Fibroblast of lung (primary cell): ENCODE measurements at regions not wholly inside any gene's neighbourhood (a gene's known extent, or its start where the extent isn't known, plus 50 kb on each side); places are given as distances from the start of the nearest gene placed in this dataset.

Source experiments
- DNase-seq, 2 donors: peaks; one replicate each; pipeline versions ENCODE4 v3.0.0 to v3.0.0-alpha.2; 2010; ENCODE audit warnings: low read depth in 2 of 2
- H2AFZ ChIP-seq: 2 replicates; pipeline ENCODE4 v1.5.1; 2012; ENCODE audit warnings: low read length, control low read depth, inconsistent platforms
- H3K27ac ChIP-seq: 2 replicates; pipeline ENCODE4 v1.5.1; 2011; ENCODE audit warnings: low read length, control low read depth; ENCODE audit not compliant: insufficient read depth
- H3K27me3 ChIP-seq: 2 replicates; pipeline ENCODE4 v1.5.1; 2011; ENCODE audit warnings: mild to moderate bottlenecking, low read length; ENCODE audit not compliant: control insufficient read depth, insufficient read depth
- H3K36me3 ChIP-seq: 2 replicates; pipeline ENCODE4 v1.5.1; 2011; ENCODE audit warnings: low read length; ENCODE audit not compliant: control insufficient read depth, insufficient read depth
- H3K4me1 ChIP-seq: 2 replicates; pipeline ENCODE4 v1.5.1; 2011; ENCODE audit warnings: low read length; ENCODE audit not compliant: control insufficient read depth, insufficient read depth; ENCODE audit errors: extremely low read depth
- H3K4me2 ChIP-seq: 2 replicates; pipeline ENCODE4 v1.5.1; 2011; ENCODE audit warnings: low read length, control low read depth; ENCODE audit not compliant: insufficient read depth; ENCODE audit errors: extremely low read depth
- H3K4me3 ChIP-seq, 4 experiments: fragments of 200-600 bp in 1 of 4; sonication (generic) in 1 of 4; replicated peaks in 1 of 4; 2 replicates each; pipeline ENCODE4 v1.5.1; 2011 to 2016; ENCODE audit warnings: low read length in 4 of 4, low read depth in 3 of 4, mild to moderate bottlenecking in 3 of 4, control low read depth in 2 of 4, inconsistent platforms in 1 of 4, mixed read lengths in 1 of 4; ENCODE audit not compliant: insufficient read depth in 1 of 4; ENCODE audit errors: control extremely low read depth in 1 of 4
- H3K79me2 ChIP-seq: 2 replicates; pipeline ENCODE4 v1.5.1; 2012; ENCODE audit warnings: mild to moderate bottlenecking, low read length, inconsistent platforms; ENCODE audit not compliant: control insufficient read depth, insufficient read depth
- H3K9ac ChIP-seq: 2 replicates; pipeline ENCODE4 v1.5.1; 2011; ENCODE audit warnings: mild to moderate bottlenecking, low read length, control low read depth; ENCODE audit not compliant: insufficient read depth
- H3K9me3 ChIP-seq: 2 replicates; pipeline ENCODE4 v1.5.1; 2012; ENCODE audit warnings: low read depth, low read length; ENCODE audit not compliant: control insufficient read depth, insufficient read depth
- H4K20me1 ChIP-seq: 2 replicates; pipeline ENCODE4 v1.5.1; 2011; ENCODE audit warnings: low read length; ENCODE audit not compliant: control insufficient read depth, insufficient read depth; ENCODE audit errors: extremely low read depth
- CTCF ChIP-seq, 2 donors: IDR thresholded peaks in 1 of 2; conservative IDR thresholded peaks in 1 of 2; 1 replicate in 1 of 2; 2 replicates in 1 of 2; pipeline ENCODE4 v1.5.1; 2011 to 2012; ENCODE audit warnings: low read length in 2 of 2, control low read depth in 1 of 2, inconsistent platforms in 1 of 2, low read depth in 1 of 2, mild to moderate bottlenecking in 1 of 2
- EZH2 ChIP-seq: IDR thresholded peaks from 2 replicates; pipeline ENCODE4 v1.5.1; 2012; ENCODE audit warnings: low read length, control low read depth, mild to moderate bottlenecking; ENCODE audit errors: missing control alignments

GRCh38 chr20:39452583-39453340 lies 490.6 kb downstream of the DHX35 start:
- Histone ChIP-seq H2AFZ (no peak overlapping the region), H4K20me1 (no peaks in the 10 kb centered on the region), H3K9ac (no peak overlapping the region), H3K4me2 (no peak overlapping the region), H3K4me1 (no peaks in the 10 kb centered on the region), H3K79me2 (no peaks in the 10 kb centered on the region), H3K9me3 (no peaks in the 10 kb centered on the region), H3K4me3 (no peak overlapping the region), H3K27me3 (no peaks in the 10 kb centered on the region), H3K36me3 (no peaks in the 10 kb centered on the region), H3K27ac (no peak overlapping the region)
- TF ChIP-seq CTCF (conservative IDR thresholded peaks at IDR 0.05 in 1 of 2, IDR thresholded peaks at IDR 0.05 in 1 of 2; ENCODE audit: low read depth in 1 of 2, low read length in 2 of 2) (no peak), EZH2 (no peak)
- no peak for DNase-seq

GRCh38 chr20:39451386-39451785 lies 489.2 kb downstream of the DHX35 start:
- H3K9me3 ChIP-seq = no peaks in the 10 kb centered on the region
- TF ChIP-seq EZH2 (no peak), CTCF (conservative IDR thresholded peaks at IDR 0.05 in 1 of 2, IDR thresholded peaks at IDR 0.05 in 1 of 2; ENCODE audit: low read depth in 1 of 2, low read length in 2 of 2) (no peak)
- H3K27ac ChIP-seq = no peak overlapping the region
- no peak overlapping the region for H3K4me2 ChIP-seq
- H3K9ac ChIP-seq = no peak overlapping the region
- no peaks in the 10 kb centered on the region for H3K27me3 ChIP-seq
- no peak overlapping the region for H3K4me3 ChIP-seq
- no peaks in the 10 kb centered on the region for H3K79me2 ChIP-seq
- no peaks in the 10 kb centered on the region for H3K36me3 ChIP-seq
- no peaks in the 10 kb centered on the region for H4K20me1 ChIP-seq
- H3K4me1 ChIP-seq = no peaks in the 10 kb centered on the region
- no peak overlapping the region for H2AFZ ChIP-seq
- no peak for DNase-seq

GRCh38 chr20:39446397-39446796 lies 484.3 kb downstream of the DHX35 start:
- H3K27ac ChIP-seq = no peak overlapping the region
- no peak overlapping the region for H3K4me3 ChIP-seq
- no peaks in the 10 kb centered on the region for H3K4me1 ChIP-seq
- H3K36me3 ChIP-seq = no peaks in the 10 kb centered on the region
- H3K79me2 ChIP-seq = no peaks in the 10 kb centered on the region
- no peaks in the 10 kb centered on the region for H4K20me1 ChIP-seq
- H3K4me2 ChIP-seq = no peak overlapping the region
- H3K27me3 ChIP-seq = no peaks in the 10 kb centered on the region
- no peaks in the 10 kb centered on the region for H3K9me3 ChIP-seq
- H2AFZ ChIP-seq = no peak overlapping the region
- H3K9ac ChIP-seq = no peak overlapping the region
- no peak for DNase-seq
- TF ChIP-seq CTCF (conservative IDR thresholded peaks at IDR 0.05 in 1 of 2, IDR thresholded peaks at IDR 0.05 in 1 of 2; ENCODE audit: low read depth in 1 of 2, low read length in 2 of 2) (no peak), EZH2 (no peak)
